DMS153 treated with DMSO at 0.1 percent for 48 hours (cell line): ENCODE measurements at regions not wholly inside any gene's neighbourhood (a gene's known extent, or its start where the extent isn't known, plus 50 kb on each side); places are given as distances from the start of the nearest gene placed in this dataset.

Experiments
- DNase-seq: peaks from one replicate; lab custom pipeline; 2025; ENCODE audit not compliant: unreplicated experiment; lab: John Stamatoyannopoulos, UW

GRCh38 chr11:98565311-98565710 is 455.4 kb upstream of the CNTN5 start:
- DNase-seq = no peak

GRCh38 chr11:98566978-98567377 is 453.8 kb upstream of the CNTN5 start:
- no peak for DNase-seq

DNA sequence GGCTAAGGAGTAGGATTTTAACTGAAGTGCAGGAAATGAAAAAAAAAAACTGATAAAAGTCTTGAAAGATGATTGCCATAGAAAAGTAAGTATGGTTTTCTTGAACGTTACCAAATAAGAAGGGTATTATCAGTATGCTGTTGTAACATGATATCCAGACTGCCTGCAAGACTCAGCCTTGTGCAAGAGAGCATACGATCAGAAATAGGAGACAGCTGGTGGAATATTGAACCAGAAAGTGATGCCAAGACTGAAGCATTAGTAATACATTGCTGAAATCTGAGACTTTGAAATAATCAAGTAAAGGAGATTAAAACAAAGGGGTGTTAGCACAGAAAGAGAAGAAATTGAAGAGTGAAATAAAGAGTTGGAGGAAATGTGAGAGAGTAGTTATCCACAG is 452.7 kb upstream of the CNTN5 start:
- no peak for DNase-seq

- no peak for DNase-seq
Measured at GRCh38 chr11:98572941-98573340, 447.8 kb upstream of the CNTN5 start.

DNA sequence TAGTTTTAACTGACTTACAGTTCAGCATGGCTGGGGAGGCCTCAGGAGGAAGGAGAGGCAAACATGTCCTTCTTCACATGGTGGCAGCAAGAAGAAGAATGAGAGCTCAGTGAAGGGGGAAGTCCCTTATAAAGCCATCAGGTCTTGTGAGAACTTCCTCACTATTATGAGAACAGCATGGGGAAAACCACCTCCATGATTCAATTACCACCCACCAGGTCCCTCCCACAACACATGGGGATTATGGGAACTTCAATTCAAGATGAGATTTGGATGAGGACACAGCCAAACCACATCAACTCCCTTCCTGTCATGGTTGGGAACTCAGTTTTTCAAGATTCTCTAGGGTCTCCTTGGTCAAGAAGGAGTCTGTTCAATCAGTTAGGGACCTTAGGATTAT is 432.9 kb upstream of the CNTN5 start:
- DNase-seq = no peak

DNA sequence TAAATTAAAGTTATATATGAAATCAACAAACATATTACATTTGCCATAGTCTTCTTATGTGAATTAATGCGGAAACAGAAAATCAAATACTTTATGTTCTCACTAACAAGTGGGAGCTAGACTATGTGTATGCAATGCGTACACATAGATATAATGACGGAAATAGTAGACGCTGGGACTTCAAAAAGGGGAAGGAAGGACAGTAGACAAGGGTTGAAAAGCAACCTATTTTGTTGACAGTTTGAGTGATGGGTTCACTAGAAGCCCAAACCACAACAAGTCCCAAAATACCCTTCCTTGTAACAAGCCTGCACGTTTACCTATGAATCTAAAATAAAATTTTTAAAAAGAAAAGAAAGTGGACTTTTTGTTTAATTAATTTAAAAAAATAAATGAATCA is 430.8 kb upstream of the CNTN5 start:
- DNase-seq = no peak

DNA sequence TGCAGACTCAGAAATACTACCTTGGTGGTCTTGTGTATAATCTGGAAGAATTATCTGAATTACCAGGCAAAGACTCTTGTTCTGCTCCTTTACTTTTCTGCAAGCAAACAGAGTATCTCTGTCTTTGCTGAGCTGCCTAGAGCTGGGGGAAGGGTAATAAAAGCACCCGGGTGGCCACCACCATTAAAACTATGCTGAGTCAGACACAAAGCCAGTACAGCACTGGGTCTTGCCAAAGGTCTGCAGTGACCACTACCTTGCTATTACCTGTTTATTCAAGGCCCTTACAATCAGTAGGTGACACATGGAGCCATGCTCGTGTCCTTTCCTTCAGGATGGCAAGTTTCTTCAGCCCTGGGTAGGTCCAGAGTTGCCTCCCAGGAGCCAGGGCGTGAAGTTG is 420.6 kb upstream of the CNTN5 start:
- DNase-seq = no peak

DNA sequence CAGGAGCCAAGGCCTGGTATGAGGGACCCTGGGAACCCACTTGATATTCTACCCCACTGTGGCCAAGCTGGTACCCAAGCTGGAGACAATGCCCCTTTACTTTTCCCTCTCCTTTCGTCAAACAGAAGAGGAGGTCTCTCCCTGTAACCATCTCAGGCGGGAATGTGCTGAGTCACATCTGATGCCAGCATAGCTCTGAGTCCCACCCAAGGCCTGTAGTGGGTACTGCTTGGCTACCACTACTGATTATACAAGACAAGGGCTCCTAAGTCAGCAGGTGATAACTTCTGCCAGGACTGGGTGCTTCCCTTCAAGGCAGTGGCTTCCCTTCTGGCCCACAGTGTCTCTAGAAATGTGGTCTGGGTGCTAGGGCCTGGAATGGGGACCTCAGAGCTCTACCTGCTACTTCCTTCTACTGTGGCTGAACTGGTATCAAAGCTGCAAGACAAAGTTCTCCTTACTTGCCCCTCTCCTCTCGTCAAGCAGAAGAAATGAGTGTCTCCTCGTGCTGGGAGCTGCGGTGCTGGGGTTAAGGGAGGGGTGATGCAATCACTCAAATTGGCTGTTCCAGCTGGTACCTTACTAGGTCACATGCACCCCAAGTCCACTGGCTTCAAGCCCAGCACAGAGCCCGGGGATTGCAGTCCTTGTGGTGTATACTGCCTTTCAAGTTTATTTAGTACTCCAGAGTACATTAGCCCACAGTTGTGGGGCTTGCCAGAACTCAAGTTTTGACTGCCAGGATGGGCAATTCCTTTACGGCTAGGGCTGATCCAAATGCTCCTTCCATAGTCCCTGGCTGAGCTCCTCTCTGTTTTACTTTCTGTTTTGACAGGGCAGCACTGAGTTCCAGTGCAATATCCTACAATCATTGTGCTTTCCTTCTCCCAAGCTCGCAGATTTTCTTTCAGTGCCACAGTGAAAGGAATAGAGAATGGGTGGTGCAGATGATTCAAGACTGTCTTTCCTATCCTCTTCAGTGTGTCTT is 419.7 kb upstream of the CNTN5 start:
- no peak for DNase-seq

GRCh38 chr11:98616098-98616655 is 404.6 kb upstream of the CNTN5 start:
- no peak for DNase-seq

GRCh38 chr11:98621767-98622166 is 399.0 kb upstream of the CNTN5 start:
- DNase-seq = no peak

DNA sequence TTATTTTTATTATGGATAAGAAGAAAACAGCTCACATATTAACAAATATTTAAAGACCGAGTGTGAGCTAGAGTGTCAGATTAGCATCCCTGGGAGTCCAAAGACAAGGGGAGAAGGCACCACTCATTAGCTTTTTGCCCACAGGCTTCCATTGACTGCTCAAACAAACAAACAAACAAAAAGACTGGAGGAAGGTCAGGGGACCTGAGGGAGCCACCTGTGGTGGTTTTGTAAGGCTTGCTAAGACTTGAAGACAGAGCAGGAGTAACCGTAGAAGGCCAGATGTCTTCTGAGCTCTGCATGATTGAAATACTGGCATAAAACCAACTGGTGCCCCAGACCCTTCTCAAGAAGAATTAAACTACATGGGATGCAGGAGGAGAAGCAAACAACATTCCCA is 395.2 kb upstream of the CNTN5 start:
- DNase-seq = no peak

DNA sequence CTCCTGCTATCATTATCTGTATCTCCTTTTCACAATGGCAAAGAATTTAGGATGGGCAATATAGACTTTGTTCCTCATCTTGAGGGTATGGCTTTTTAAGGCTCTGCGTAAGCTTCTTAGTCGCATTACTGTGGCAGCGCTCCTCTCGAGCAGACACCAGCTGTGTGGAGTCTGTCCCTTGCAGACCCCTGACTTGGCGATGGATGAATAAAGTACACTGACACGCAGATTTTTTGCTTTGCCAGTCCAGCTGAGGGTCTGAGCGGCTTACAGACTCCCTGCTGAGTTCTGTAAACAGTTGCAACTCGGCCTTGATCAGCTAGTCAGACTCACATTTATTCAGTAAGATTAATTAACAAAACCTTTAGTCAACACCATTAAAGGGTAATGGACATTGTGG is 390.0 kb upstream of the CNTN5 start:
- no peak for DNase-seq

DNA sequence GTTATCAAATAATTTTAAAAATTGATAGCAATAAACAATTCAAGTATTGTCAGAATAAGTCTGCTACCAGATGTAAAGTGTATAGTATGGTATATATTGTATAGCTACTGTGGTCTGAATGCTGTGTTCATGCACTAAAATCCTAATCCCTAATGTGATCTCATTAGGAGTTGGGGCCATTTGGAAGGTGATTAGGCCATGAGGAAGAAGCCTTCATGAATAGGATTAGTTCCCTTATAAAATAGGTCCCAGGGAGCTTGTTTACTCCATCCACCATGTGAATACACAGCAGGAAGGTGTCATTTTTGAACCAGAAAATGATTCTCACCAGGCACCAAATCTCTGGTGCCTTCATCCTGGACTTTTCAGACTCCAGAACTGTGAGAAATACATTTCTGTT is 363.0 kb upstream of the CNTN5 start:
- DNase-seq = no peak

GRCh38 chr11:98659431-98659830 is 361.3 kb upstream of the CNTN5 start:
- DNase-seq = no peak

DNA sequence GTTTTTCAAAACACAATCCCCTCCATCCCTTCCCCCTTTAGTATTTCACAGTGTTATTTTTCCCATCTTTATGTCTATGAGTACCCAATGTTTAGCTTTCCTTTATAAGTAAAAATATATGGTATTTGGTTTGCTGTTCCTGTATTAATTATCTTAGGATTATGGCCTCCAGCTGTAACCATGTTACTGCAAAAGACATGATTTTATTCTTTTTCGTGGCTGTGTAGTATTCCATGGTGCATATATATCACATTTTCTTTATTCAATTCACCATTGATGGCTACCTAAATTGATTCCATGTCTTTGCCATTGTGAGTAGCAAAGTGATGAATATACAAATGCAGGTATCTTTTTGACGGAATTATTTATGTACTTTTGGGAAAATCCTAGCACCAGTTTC is 346.4 kb upstream of the CNTN5 start:
- DNase-seq = no peak

GRCh38 chr11:98679673-98680072 is 341.1 kb upstream of the CNTN5 start:
- DNase-seq = no peak

- no peak for DNase-seq
Measured at GRCh38 chr11:98701541-98701940, 319.2 kb upstream of the CNTN5 start.

GRCh38 chr11:98703779-98704556 is 316.8 kb upstream of the CNTN5 start:
- no peak for DNase-seq

DNA sequence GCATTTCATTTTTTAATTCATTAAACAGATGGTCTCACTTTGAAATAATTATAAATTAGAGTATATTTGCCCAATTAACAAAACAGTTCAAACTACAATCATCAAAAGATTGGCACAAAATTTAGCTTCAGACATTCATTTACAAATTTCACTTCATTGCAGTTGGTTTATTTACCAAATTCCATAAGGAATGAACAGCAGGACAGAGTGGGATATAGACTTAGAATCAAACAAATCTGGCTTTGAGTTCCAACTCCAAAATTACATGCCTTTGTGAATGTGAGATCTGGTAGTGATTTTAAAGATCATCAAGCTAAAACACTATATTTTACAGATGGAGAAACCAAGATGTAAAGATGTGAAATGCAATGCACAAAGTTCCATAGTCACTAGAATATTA is 310.7 kb upstream of the CNTN5 start:
- no peak for DNase-seq

- no peak for DNase-seq
Measured at GRCh38 chr11:98710986-98711385, 309.8 kb upstream of the CNTN5 start.

DNA sequence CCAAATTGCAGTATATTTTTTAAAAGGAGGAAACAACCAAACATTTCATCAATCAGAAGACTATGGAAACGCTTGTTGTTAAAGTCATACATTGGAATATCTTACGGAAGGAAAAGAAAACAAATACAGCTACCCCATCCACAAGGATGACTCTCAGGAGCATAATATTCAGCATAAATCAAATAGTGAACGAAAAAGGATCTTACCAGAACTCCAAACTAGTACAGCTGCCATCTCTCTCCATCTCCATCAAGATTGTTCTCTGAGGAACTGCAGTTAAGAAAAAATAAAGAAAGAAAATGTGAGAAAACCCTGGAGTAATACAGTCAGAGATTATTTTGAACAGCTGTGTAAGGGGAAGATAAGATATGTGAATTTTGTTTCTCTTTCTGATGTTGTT is 299.8 kb upstream of the CNTN5 start:
- no peak for DNase-seq

DNA sequence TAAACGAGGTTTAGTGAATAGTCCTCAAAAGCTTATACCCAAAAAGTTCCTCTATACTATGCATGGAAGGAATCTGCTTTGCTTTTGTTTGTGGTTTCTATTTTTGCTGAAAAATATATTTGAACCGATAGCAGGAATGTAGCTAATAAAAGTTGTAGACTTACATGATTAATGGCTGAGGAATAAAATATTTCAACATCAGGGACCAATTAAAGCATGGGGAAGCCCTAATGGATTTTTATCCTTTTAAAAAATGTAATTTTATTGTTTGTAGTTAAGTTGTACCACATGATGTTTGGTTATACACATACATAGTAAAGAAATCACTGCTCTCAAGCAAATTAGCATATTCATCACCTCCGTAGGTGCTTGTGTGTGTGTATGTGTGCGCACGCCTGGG is 295.3 kb upstream of the CNTN5 start:
- no peak for DNase-seq
